H1 (cell line): ENCODE measurements at regions not wholly inside any gene's neighbourhood (a gene's known extent, or its start where the extent isn't known, plus 50 kb on each side); places are given as distances from the start of the nearest gene placed in this dataset.

Experiments used
- CTCF ChIA-PET: fragments of 300-600 bp; sonication (Branson Sonifier 250); formaldehyde crosslinking; loops from one replicate; lab custom pipeline; 2021; ENCODE audit not compliant: partially characterized antibody; lab: Charles Lee
- POLR2A ChIA-PET: fragments of 300-600 bp; sonication (Branson Sonifier 250); formaldehyde crosslinking; loops from one replicate; lab custom pipeline; 2021; ENCODE audit warnings: inconsistent platforms; ENCODE audit not compliant: partially characterized antibody; lab: Charles Lee
- DNase-seq, 2 experiments: peaks; one replicate each; pipeline versions ENCODE4 v3.0.0 to v3.0.0-alpha.2; 2010 to 2022; ENCODE audit warnings: low spot score in 2 of 2, low read depth in 1 of 2, mixed read lengths in 1 of 2
- FAIRE-seq: peaks from 2 replicates; lab custom pipeline; 2011; peaks lifted over from hg19 to GRCh38; lab: Jason Lieb, UNC
- H2AFZ ChIP-seq: 2 replicates; pipeline ENCODE4 v1.8.1; 2012; ENCODE audit warnings: low read length, inconsistent platforms
- H2AK5ac ChIP-seq: 2 replicates; pipeline ENCODE4 v1.6.1; 2013; ENCODE audit warnings: low read depth, low read length
- H2BK120ac ChIP-seq: replicated peaks from 2 replicates; pipeline ENCODE3; 2013; ENCODE audit warnings: low read depth, low read length, inconsistent platforms
- H2BK12ac ChIP-seq: 2 replicates; pipeline ENCODE4 v1.6.1; 2013; ENCODE audit warnings: low read depth, low read length
- H2BK15ac ChIP-seq: 2 replicates; pipeline ENCODE4 v1.6.1; 2013; ENCODE audit warnings: low read length
- H2BK20ac ChIP-seq: 2 replicates; pipeline ENCODE4 v1.6.1; 2013; ENCODE audit warnings: low read length
- H2BK5ac ChIP-seq: 2 replicates; pipeline ENCODE4 v1.6.1; 2013; ENCODE audit warnings: low read depth, low read length
- H3K14ac ChIP-seq: 2 replicates; pipeline ENCODE4 v1.6.1; 2013; ENCODE audit warnings: inconsistent platforms; ENCODE audit not compliant: insufficient read length
- H3K18ac ChIP-seq: 2 replicates; pipeline ENCODE4 v1.6.1; 2013; ENCODE audit warnings: low read length; ENCODE audit errors: extremely low read depth
- H3K23ac ChIP-seq: 2 replicates; pipeline ENCODE4 v1.6.1; 2013; ENCODE audit warnings: inconsistent platforms; ENCODE audit not compliant: insufficient read length
- H3K23me2 ChIP-seq: 2 replicates; pipeline ENCODE4 v1.6.1; 2013; ENCODE audit warnings: low read depth, low read length
- H3K27ac ChIP-seq: 2 replicates; pipeline ENCODE4 v1.6.1; 2011; ENCODE audit warnings: low read depth, low read length, inconsistent platforms
- H3K27me3 ChIP-seq, 4 experiments: replicated peaks in 1 of 4; 1 replicate in 1 of 4; 2 replicates in 3 of 4; pipeline versions ENCODE4 v1.6.1 to v1.8.1; 2011 to 2013; ENCODE audit warnings: low read length in 3 of 4, mild to moderate bottlenecking in 3 of 4, inconsistent platforms in 2 of 4, mixed read lengths in 2 of 4, moderate library complexity in 1 of 4; ENCODE audit not compliant: control insufficient read depth in 3 of 4, insufficient read depth in 3 of 4; ENCODE audit errors: extremely low read depth in 1 of 4
- H3K36me3 ChIP-seq, 4 experiments: 2 replicates each; pipeline versions ENCODE4 v1.6.1 to v1.8.1; 2011 to 2013; ENCODE audit warnings: mild to moderate bottlenecking in 4 of 4, low read length in 3 of 4, moderate library complexity in 2 of 4, control low read depth in 1 of 4, inconsistent platforms in 1 of 4; ENCODE audit not compliant: insufficient read depth in 4 of 4, control insufficient read depth in 2 of 4
- H3K4ac ChIP-seq: replicated peaks from 2 replicates; pipeline ENCODE3; 2013; ENCODE audit warnings: low read length, low read depth, mixed read lengths, inconsistent platforms; ENCODE audit not compliant: insufficient read length
- H3K4me1 ChIP-seq, 4 experiments: replicated peaks in 1 of 4; 1 replicate in 1 of 4; 2 replicates in 3 of 4; pipeline versions ENCODE4 v1.6.1 to v1.8.1; 2011 to 2013; ENCODE audit warnings: low read length in 3 of 4, inconsistent platforms in 2 of 4, mixed read lengths in 1 of 4; ENCODE audit not compliant: insufficient read depth in 4 of 4, control insufficient read depth in 3 of 4
- H3K4me2 ChIP-seq, 2 experiments: 2 replicates each; pipeline versions ENCODE4 v1.6.1 to v1.8.1; 2011 to 2013; ENCODE audit warnings: low read depth in 2 of 2, low read length in 2 of 2, control low read depth in 1 of 2, inconsistent platforms in 1 of 2, mild to moderate bottlenecking in 1 of 2; ENCODE audit not compliant: insufficient read depth in 1 of 2
- H3K4me3 ChIP-seq, 4 experiments: fragments of 200-600, 300-600 bp in 1 of 4; sonication (generic), shearing (Covaris generic), sonication (Bioruptor Twin) in 1 of 4; 2 replicates each; pipeline versions ENCODE4 v1.5.1 to v1.8.1; 2011 to 2016; ENCODE audit warnings: low read length in 4 of 4, low read depth in 3 of 4, control low read depth in 2 of 4, inconsistent platforms in 2 of 4, mild to moderate bottlenecking in 2 of 4, mixed read lengths in 1 of 4, moderate library complexity in 1 of 4; ENCODE audit not compliant: insufficient read depth in 2 of 4; ENCODE audit errors: extremely low read depth in 1 of 4
- H3K56ac ChIP-seq: replicated peaks from 2 replicates; pipeline ENCODE3; 2013; ENCODE audit warnings: low read depth, mild to moderate bottlenecking, mixed read lengths, low read length, inconsistent platforms; ENCODE audit not compliant: insufficient read length
- H3K79me1 ChIP-seq: 2 replicates; pipeline ENCODE4 v1.6.1; 2013; ENCODE audit warnings: low read depth, low read length, control low read depth
- H3K79me2 ChIP-seq, 2 experiments: 2 replicates each; pipeline versions ENCODE4 v1.6.1 to v1.8.1; 2012 to 2013; ENCODE audit warnings: low read length in 2 of 2, mild to moderate bottlenecking in 2 of 2, inconsistent platforms in 1 of 2; ENCODE audit not compliant: insufficient read depth in 2 of 2, control insufficient read depth in 1 of 2
- H3K9ac ChIP-seq, 4 experiments: replicated peaks in 1 of 4; 1 replicate in 1 of 4; 2 replicates in 3 of 4; pipeline versions ENCODE4 v1.6.1 to v1.8.1; 2011 to 2013; ENCODE audit warnings: low read depth in 3 of 4, low read length in 3 of 4, control low read depth in 2 of 4, mild to moderate bottlenecking in 2 of 4, moderate library complexity in 2 of 4, inconsistent platforms in 1 of 4; ENCODE audit errors: extremely low read depth in 1 of 4
- H3K9me3 ChIP-seq, 2 experiments: 2 replicates each; pipeline versions ENCODE4 v1.6.1 to v1.8.1; 2012 to 2013; ENCODE audit warnings: mild to moderate bottlenecking in 2 of 2, moderate library complexity in 2 of 2, control low read depth in 1 of 2, inconsistent platforms in 1 of 2, low read depth in 1 of 2, low read length in 1 of 2, mixed read lengths in 1 of 2; ENCODE audit not compliant: insufficient read depth in 2 of 2
- H4K20me1 ChIP-seq, 2 experiments: replicated peaks in 1 of 2; 2 replicates each; pipeline versions ENCODE3 to v1.8.1; 2011 to 2013; ENCODE audit warnings: inconsistent platforms in 2 of 2, low read length in 2 of 2, mild to moderate bottlenecking in 1 of 2; ENCODE audit not compliant: insufficient read depth in 2 of 2, control insufficient read depth in 1 of 2
- H4K5ac ChIP-seq: 2 replicates; pipeline ENCODE4 v1.6.1; 2013; ENCODE audit warnings: low read length, low read depth, mixed read lengths, inconsistent platforms; ENCODE audit not compliant: insufficient read length
- H4K8ac ChIP-seq: 2 replicates; pipeline ENCODE4 v1.8.0; 2013; ENCODE audit warnings: mild to moderate bottlenecking, moderate library complexity, low read length, inconsistent platforms; ENCODE audit not compliant: insufficient read depth; ENCODE audit errors: extremely low read depth
- H4K91ac ChIP-seq: replicated peaks from 2 replicates; pipeline ENCODE3; 2013; ENCODE audit warnings: low read length, mixed read lengths, inconsistent platforms; ENCODE audit not compliant: insufficient read length
- CBX5 ChIP-seq: fragments of 300-800, 300-1000 bp; sonication (generic); IDR thresholded peaks from 2 replicates; pipeline ENCODE4 v1.7.1; 2016; ENCODE audit warnings: antibody characterized with exemption, low read length, low read depth
- CBX8 ChIP-seq: fragments of 300-800, 300-1000 bp; sonication (generic); IDR thresholded peaks from 2 replicates; pipeline ENCODE4 v1.7.1; 2016; ENCODE audit warnings: low read depth, low read length, borderline replicate concordance
- CTBP2 ChIP-seq: IDR thresholded peaks from 2 replicates; pipeline ENCODE4 v1.7.0; 2011; ENCODE audit warnings: borderline replicate concordance, mild to moderate bottlenecking, moderate library complexity, mixed read lengths, low read length; ENCODE audit not compliant: insufficient read depth, insufficient read length
- GABPA ChIP-seq: IDR thresholded peaks from 2 replicates; pipeline ENCODE4 v1.6.1; 2011; ENCODE audit warnings: mild to moderate bottlenecking, low read length, moderate library complexity, borderline replicate concordance; ENCODE audit not compliant: insufficient read depth
- GTF2F1 ChIP-seq: IDR thresholded peaks from 2 replicates; pipeline ENCODE4 v1.6.1; 2012; ENCODE audit warnings: low read depth, low read length, improper control_type of control experiment, borderline replicate concordance
- JUN ChIP-seq: IDR thresholded peaks from 2 replicates; pipeline ENCODE4 v1.6.1; 2011; ENCODE audit warnings: low read depth, mild to moderate bottlenecking, improper control_type of control experiment, low read length
- KDM5A ChIP-seq: fragments of 200-600 bp; IDR thresholded peaks from 2 replicates; pipeline ENCODE4 v1.7.1; 2012; ENCODE audit warnings: mild to moderate bottlenecking, low read length, inconsistent platforms, mixed read lengths
- NANOG ChIP-seq: IDR thresholded peaks from 2 replicates; pipeline ENCODE4 v1.6.1; 2011; ENCODE audit warnings: low read length, low read depth, mild to moderate bottlenecking, inconsistent platforms; ENCODE audit not compliant: insufficient read depth, poor library complexity, severe bottlenecking
- POLR2A ChIP-seq, 2 experiments: IDR thresholded peaks; 1 replicate in 1 of 2; 2 replicates in 1 of 2; pipeline ENCODE4 v1.6.1; 2011; ENCODE audit warnings: low read depth in 2 of 2, low read length in 2 of 2, mild to moderate bottlenecking in 2 of 2; ENCODE audit errors: control extremely low read depth in 1 of 2
- SP1 ChIP-seq: IDR thresholded peaks from 2 replicates; pipeline ENCODE4 v1.6.1; 2011; ENCODE audit warnings: low read depth, low read length
- SP4 ChIP-seq: IDR thresholded peaks from 2 replicates; pipeline ENCODE4 v1.6.1; 2012; ENCODE audit warnings: low read length, inconsistent platforms
- TBP ChIP-seq: IDR thresholded peaks from 2 replicates; pipeline ENCODE4 v1.6.1; 2011; ENCODE audit warnings: low read depth, low read length, improper control_type of control experiment
- ZNF274 ChIP-seq: IDR thresholded peaks from 2 replicates; pipeline ENCODE4 v1.7.0; 2012; ENCODE audit warnings: low read length, borderline replicate concordance; ENCODE audit errors: extremely low read depth
- WGBS, 2 experiments: shearing (Covaris generic) in 1 of 2; methylation state at CpG; one replicate each; pipeline versions ENCODE4 v1.1.6 to v1.1.7; 2013 to 2015; ENCODE audit warnings: low lambda C conversion rate in 2 of 2, mixed read lengths in 2 of 2, inconsistent platforms in 1 of 2, low coverage in 1 of 2, missing lambda C conversion rate in 1 of 2; ENCODE audit not compliant: insufficient replicate concordance in 2 of 2, insufficient coverage in 1 of 2, insufficient read length in 1 of 2; ENCODE audit errors: extremely low coverage in 1 of 2, missing lambda C conversion rate in 1 of 2; 5-methylcytosine and 5-hydroxymethylcytosine counted together
- TF ChIP-seq, protein P1 (sequence below): IDR thresholded peaks from 2 replicates; pipeline ENCODE4 v1.6.1; 2012; ENCODE audit warnings: inconsistent platforms

DNA sequence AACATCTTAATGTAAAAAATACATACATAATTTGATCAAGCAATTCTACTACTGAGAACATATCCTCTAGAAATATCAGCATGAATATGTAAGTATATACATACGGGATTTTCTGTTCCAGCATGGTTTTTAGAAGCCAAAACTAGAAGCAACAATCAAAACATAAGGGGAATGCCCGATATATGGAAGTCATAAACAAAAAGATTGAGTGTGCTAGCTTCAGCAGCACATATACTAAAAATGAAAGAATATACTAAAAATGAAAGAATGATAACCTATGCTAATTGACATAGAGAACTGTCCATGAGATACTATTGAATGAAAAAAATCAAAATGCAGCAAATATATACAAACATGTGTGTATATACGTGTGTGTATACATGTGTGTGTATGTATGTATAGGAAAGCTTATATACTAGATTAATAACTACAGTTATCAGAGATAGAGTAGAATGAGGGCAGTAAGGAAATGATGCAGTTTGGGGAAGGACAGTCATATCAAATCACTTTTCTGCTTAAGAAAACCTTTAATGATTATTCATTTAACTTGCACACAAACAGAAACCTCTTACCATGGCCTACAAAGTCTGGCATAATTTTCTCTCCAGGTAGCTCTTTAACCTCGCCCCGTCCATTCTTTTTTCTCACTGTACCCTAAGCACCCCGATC, 72.9 kb downstream of the NPY start:
- no peak overlapping the region for H3K4ac ChIP-seq
- H3K27me3 ChIP-seq = no peaks in the 10 kb centered on the region
- no peak overlapping the region for H2BK20ac ChIP-seq
- no peak overlapping the region for H2AFZ ChIP-seq
- ChIA-PET CTCF (interaction anchor here (0.7 to 2.8 kb wide), 4 partner anchors 8 to 48 kb away, joined by 3 to 11 read pairs (median 4); no protein-coding TSS in a partner anchor), POLR2A (interaction anchor here (0.6 to 1.2 kb wide), 2 partner anchors 9 to 44 kb away, joined by 3 to 4 read pairs; no protein-coding TSS in a partner anchor)
- 93% methylated on average over 6 of the region's 6 CpGs; no CpG with 5 or more reads in 1 of the 2 experiments for WGBS, 2 experiments
- no peaks in the 10 kb centered on the region for H3K79me2 ChIP-seq
- no peaks in the 10 kb centered on the region for H3K36me3 ChIP-seq
- H2BK12ac ChIP-seq = no peak overlapping the region
- no peak overlapping the region for H4K91ac ChIP-seq
- H3K9me3 ChIP-seq = peaks cover 9 to 14% of the 10 kb centered on the region in 2 experiments; a peak in 3 of 4 replicates
- H4K20me1 ChIP-seq = no peaks in the 10 kb centered on the region
- H3K23me2 ChIP-seq = no peaks in the 10 kb centered on the region
- no peak overlapping the region for H2BK5ac ChIP-seq
- no peak overlapping the region for H3K56ac ChIP-seq
- H4K8ac ChIP-seq = no peak overlapping the region
- H3K14ac ChIP-seq = no peak overlapping the region
- H4K5ac ChIP-seq = no peak overlapping the region
- H2BK15ac ChIP-seq = no peak overlapping the region
- no peak overlapping the region for H2BK120ac ChIP-seq
- no peak overlapping the region for H3K9ac ChIP-seq
- FAIRE-seq (no peak), DNase-seq (no peak)
- H3K4me2 ChIP-seq = no peak overlapping the region
- H3K23ac ChIP-seq = no peak overlapping the region
- no peak overlapping the region for H3K27ac ChIP-seq
- no peak overlapping the region for H2AK5ac ChIP-seq
- H3K18ac ChIP-seq = no peak overlapping the region
- no peak overlapping the region for H3K4me3 ChIP-seq
- H3K79me1 ChIP-seq = no peaks in the 10 kb centered on the region
- no peaks in the 10 kb centered on the region for H3K4me1 ChIP-seq
- TF ChIP-seq CBX5 (no peak), NANOG (no peak), JUN (no peak), TBP (no peak), SP4 (no peak), CBX8 (no peak), GABPA (no peak), CTBP2 (no peak), KDM5A (no peak), GTF2F1 (no peak), ZNF274 (no peak), SP1 (no peak), POLR2A (IDR thresholded peaks at IDR 0.05; ENCODE audit: control extremely low read depth in 1 of 2, low read depth in 2 of 2, low read length in 2 of 2) (no peak)
- TF ChIP-seq, protein P1, sequence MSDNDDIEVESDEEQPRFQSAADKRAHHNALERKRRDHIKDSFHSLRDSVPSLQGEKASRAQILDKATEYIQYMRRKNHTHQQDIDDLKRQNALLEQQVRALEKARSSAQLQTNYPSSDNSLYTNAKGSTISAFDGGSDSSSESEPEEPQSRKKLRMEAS = no peak
